H54 (cell line): ENCODE measurements at regions not wholly inside any gene's neighbourhood (a gene's known extent, or its start where the extent isn't known, plus 50 kb on each side); places are given as distances from the start of the nearest gene placed in this dataset.

Experiments
- DNase-seq: peaks from one replicate; pipeline ENCODE4 v3.0.0; 2011; ENCODE audit warnings: low spot score, mixed read lengths; ENCODE audit not compliant: insufficient read length
- FAIRE-seq: peaks from 3 replicates; lab custom pipeline; 2011; peaks lifted over from hg19 to GRCh38; lab: Jason Lieb, UNC
- POLR2A ChIP-seq: IDR thresholded peaks from 2 replicates; pipeline ENCODE4 v1.6.1; 2011; ENCODE audit warnings: low read depth, mild to moderate bottlenecking, low read length

GRCh38 chr2:128376241-128377041, 57.8 kb upstream of the HS6ST1 start:
- DNase-seq (no peak), FAIRE-seq (no peak)
- TF ChIP-seq POLR2A: no peak

- DNase-seq (no peak), FAIRE-seq (no peak)
- no peak for TF ChIP-seq POLR2A
These were observed 58.6 kb upstream of the HS6ST1 start for GRCh38 chr2:128377071-128377910.

- no peak for DNase-seq
- no peak for FAIRE-seq
- TF ChIP-seq POLR2A: no peak
These were observed 59.8 kb upstream of the HS6ST1 start for GRCh38 chr2:128378231-128379020.

- DNase-seq (no peak), FAIRE-seq (no peak)
- TF ChIP-seq POLR2A: no peak
These were observed 60.6 kb upstream of the HS6ST1 start for GRCh38 chr2:128379021-128380015.

- FAIRE-seq (no peak), DNase-seq (no peak)
- no peak for TF ChIP-seq POLR2A
These were observed 61.6 kb upstream of the HS6ST1 start for GRCh38 chr2:128380061-128380889.

GRCh38 chr2:128380961-128381938, 62.6 kb upstream of the HS6ST1 start:
- no peak for DNase-seq
- TF ChIP-seq POLR2A: no peak
- FAIRE-seq: no peak

- no peak for TF ChIP-seq POLR2A
- no peak for FAIRE-seq
- DNase-seq: no peak
These were observed 65.8 kb upstream of the HS6ST1 start for GRCh38 chr2:128384446-128384845.

GRCh38 chr2:128384956-128385355, 66.3 kb upstream of the HS6ST1 start:
- FAIRE-seq: no peak
- no peak for TF ChIP-seq POLR2A
- no peak for DNase-seq

GRCh38 chr2:128385365-128385764, 66.7 kb upstream of the HS6ST1 start:
- FAIRE-seq (no peak), DNase-seq (no peak)
- TF ChIP-seq POLR2A: no peak

- no peak for TF ChIP-seq POLR2A
- no peak for FAIRE-seq
- no peak for DNase-seq
These were observed 67.4 kb upstream of the HS6ST1 start for GRCh38 chr2:128386066-128386465.

- DNase-seq (no peak), FAIRE-seq (no peak)
- no peak for TF ChIP-seq POLR2A
These were observed 69.9 kb upstream of the HS6ST1 start for GRCh38 chr2:128388499-128388941.
